ENCODE measurements at regions not wholly inside any gene's neighbourhood (a gene's known extent, or its start where the extent isn't known, plus 50 kb on each side); places are given as distances from the start of the nearest gene placed in this dataset.

GRCh38 chr2:19674051-19675002, 227.5 kb downstream of the TTC32 start:
- H3K4me3 ChIP-seq = no peak overlapping the region
- ATAC-seq (ENCODE audit: insufficient number of reproducible peaks, low FRiP score, low read depth) = no peak
- H3K27ac ChIP-seq = peak overlapping the region in 1 of 2 donors; percentile 35
- DNase-seq (ENCODE audit: low spot score) = no peak
- peaks cover 15 to 70% of the 10 kb centered on the region in 2 donors for H3K4me1 ChIP-seq (ENCODE audit: control insufficient read depth in 1 of 2, low read depth in 2 of 2)
- TF ChIP-seq CTCF (IDR thresholded peaks at IDR 0.05) = no peak
- no peaks in the 10 kb centered on the region for H3K36me3 ChIP-seq
- H3K27me3 ChIP-seq (replicated peaks; ENCODE audit: insufficient read depth) = no peaks in the 10 kb centered on the region
- no peaks in the 10 kb centered on the region for H3K9me3 ChIP-seq

- Histone ChIP-seq H3K27ac (peak overlapping the region in 1 of 2 donors; percentile 15), H3K27me3 (replicated peaks; ENCODE audit: insufficient read depth) (no peaks in the 10 kb centered on the region), H3K36me3 (no peaks in the 10 kb centered on the region), H3K9me3 (no peaks in the 10 kb centered on the region), H3K4me1 (ENCODE audit: control insufficient read depth in 1 of 2, low read depth in 2 of 2) (peaks cover 15 to 75% of the 10 kb centered on the region in 2 donors), H3K4me3 (no peak overlapping the region)
- DNase-seq (ENCODE audit: low spot score) = no peak
- no peak for TF ChIP-seq CTCF (IDR thresholded peaks at IDR 0.05)
- no peak for ATAC-seq (ENCODE audit: insufficient number of reproducible peaks, low FRiP score, low read depth)
Observed at GRCh38 chr2:19673213-19673791, 228.5 kb downstream of the TTC32 start.

GRCh38 chr2:19671916-19672315, 229.9 kb downstream of the TTC32 start:
- no peak for DNase-seq (ENCODE audit: low spot score)
- Histone ChIP-seq H3K36me3 (no peaks in the 10 kb centered on the region), H3K9me3 (no peaks in the 10 kb centered on the region), H3K27me3 (replicated peaks; ENCODE audit: insufficient read depth) (no peaks in the 10 kb centered on the region), H3K4me3 (no peak overlapping the region), H3K4me1 (ENCODE audit: control insufficient read depth in 1 of 2, low read depth in 2 of 2) (peaks cover 12 to 73% of the 10 kb centered on the region in 2 donors), H3K27ac (no peak overlapping the region)
- no peak for TF ChIP-seq CTCF (IDR thresholded peaks at IDR 0.05)
- ATAC-seq (ENCODE audit: insufficient number of reproducible peaks, low FRiP score, low read depth) = no peak

- ATAC-seq (ENCODE audit: insufficient number of reproducible peaks, low FRiP score, low read depth) = no peak
- DNase-seq (ENCODE audit: low spot score) = no peak
- TF ChIP-seq CTCF (IDR thresholded peaks at IDR 0.05) = no peak
- Histone ChIP-seq H3K27ac (no peak overlapping the region), H3K9me3 (no peaks in the 10 kb centered on the region), H3K36me3 (no peaks in the 10 kb centered on the region), H3K4me1 (ENCODE audit: control insufficient read depth in 1 of 2, low read depth in 2 of 2) (peaks cover 12 to 76% of the 10 kb centered on the region in 2 donors), H3K4me3 (no peak overlapping the region), H3K27me3 (replicated peaks; ENCODE audit: insufficient read depth) (no peaks in the 10 kb centered on the region)
Observed at GRCh38 chr2:19671311-19671710, 230.5 kb downstream of the TTC32 start.

GRCh38 chr2:19670303-19670702, 231.5 kb downstream of the TTC32 start:
- Histone ChIP-seq H3K27me3 (replicated peaks; ENCODE audit: insufficient read depth) (no peaks in the 10 kb centered on the region), H3K4me1 (ENCODE audit: control insufficient read depth in 1 of 2, low read depth in 2 of 2) (peaks cover 12 to 71% of the 10 kb centered on the region in 2 donors), H3K4me3 (no peak overlapping the region), H3K27ac (no peak overlapping the region), H3K9me3 (no peaks in the 10 kb centered on the region), H3K36me3 (no peaks in the 10 kb centered on the region)
- ATAC-seq (ENCODE audit: insufficient number of reproducible peaks, low FRiP score, low read depth) (no peak), DNase-seq (ENCODE audit: low spot score) (no peak)
- TF ChIP-seq CTCF (IDR thresholded peaks at IDR 0.05) = no peak

All from thoracic aorta (tissue), 2 donors.